K562 (cell line): ENCODE measurements at regions not wholly inside any gene's neighbourhood (a gene's known extent, or its start where the extent isn't known, plus 50 kb on each side); places are given as distances from the start of the nearest gene placed in this dataset.

Experiments
- ATAC-seq: fragments of 200-7000 bp; cut with Tn5 transposase; 3 replicates; pipeline ENCODE4 v1.9.1; 2020; ENCODE audit warnings: moderate library complexity
- BruUV-seq: library from RNA; stranded (reverse); fragments of 400-500 nt; replicated peaks from 2 replicates; lab custom pipeline; 2021; lab: Mats Ljungman, UMichigan
- CTCF ChIA-PET: fragments of 300-600 bp; formaldehyde crosslinking; extraction: SDS; loops from one replicate; lab custom pipeline; 2021; ENCODE audit warnings: low intra/inter-chr PET ratio; lab: Yijun Ruan, JAX
- POLR2A ChIA-PET: fragments of 300-600, 350-650 bp; sonication (Branson Sonifier 250); formaldehyde crosslinking; extraction: SDS; loops from one replicate; lab custom pipeline; 2021; ENCODE audit warnings: antibody characterized with exemption, inconsistent platforms; lab: Yijun Ruan, JAX
- DNase-seq, 4 experiments: peaks; one replicate each; pipeline versions ENCODE4 v3.0.0 to v3.0.0-alpha.2; 2011 to 2018; ENCODE audit warnings: low spot score in 3 of 4, mixed read lengths in 3 of 4; ENCODE audit errors: extremely low read depth in 1 of 4
- FAIRE-seq: peaks from 2 replicates; lab custom pipeline; 2011; peaks lifted over from hg19 to GRCh38; lab: Jason Lieb, UNC
- H2AFZ ChIP-seq: 2 replicates; pipeline ENCODE4 v1.6.0; 2011; ENCODE audit warnings: low read depth, low read length, control low read depth, inconsistent platforms
- H3K27ac ChIP-seq: fragments of 200-600 bp; 3 replicates; pipeline ENCODE4 v1.8.0; 2011; ENCODE audit warnings: low read depth, mild to moderate bottlenecking, control low read depth, inconsistent platforms, low read length, moderate library complexity, mixed read lengths; ENCODE audit errors: extremely low read depth
- H3K27me3 ChIP-seq, 2 experiments: fragments of 300-600 bp in 1 of 2; 2 replicates in 1 of 2; 3 replicates in 1 of 2; pipeline versions ENCODE4 v1.6.0 to v1.8.0; 2011; ENCODE audit warnings: inconsistent platforms in 2 of 2, low read length in 2 of 2, mild to moderate bottlenecking in 1 of 2, mixed read lengths in 1 of 2, moderate library complexity in 1 of 2; ENCODE audit not compliant: control insufficient read depth in 2 of 2, insufficient read depth in 2 of 2
- H3K36me3 ChIP-seq: fragments of 300-600 bp; 3 replicates; pipeline ENCODE4 v1.8.0; 2011; ENCODE audit warnings: mild to moderate bottlenecking, low read length, inconsistent platforms; ENCODE audit not compliant: control insufficient read depth, insufficient read depth
- H3K4me1 ChIP-seq, 2 experiments: fragments of 200-600 bp in 1 of 2; replicated peaks in 1 of 2; 2 replicates in 1 of 2; 3 replicates in 1 of 2; pipeline versions ENCODE4 v1.5.1 to v1.8.0; 2011; ENCODE audit warnings: inconsistent platforms in 2 of 2, low read length in 2 of 2, mild to moderate bottlenecking in 1 of 2, mixed read lengths in 1 of 2, moderate library complexity in 1 of 2; ENCODE audit not compliant: control insufficient read depth in 2 of 2, insufficient read depth in 2 of 2
- H3K4me2 ChIP-seq: 2 replicates; pipeline ENCODE4 v1.6.1; 2011; ENCODE audit warnings: low read length, control low read depth, inconsistent platforms, mixed read lengths; ENCODE audit not compliant: insufficient read depth
- H3K4me3 ChIP-seq: fragments of 200-600 bp; sonication (generic), shearing (Covaris generic); 2 replicates; pipeline ENCODE4 v1.5.1; 2016; ENCODE audit warnings: control low read depth, inconsistent platforms
- H3K79me2 ChIP-seq: fragments of 200-600 bp; 3 replicates; pipeline ENCODE4 v1.8.0; 2011; ENCODE audit warnings: low read length, inconsistent platforms; ENCODE audit not compliant: control insufficient read depth, insufficient read depth
- H3K9ac ChIP-seq, 2 experiments: 2 replicates each; pipeline versions ENCODE4 v1.6.0 to v1.6.1; 2011; ENCODE audit warnings: low read depth in 2 of 2, low read length in 2 of 2, control low read depth in 1 of 2, inconsistent platforms in 1 of 2, mild to moderate bottlenecking in 1 of 2, mixed read lengths in 1 of 2; ENCODE audit not compliant: insufficient read depth in 1 of 2
- H3K9me1 ChIP-seq: one replicate; pipeline ENCODE4 v1.6.0; 2011; ENCODE audit warnings: inconsistent platforms, mild to moderate bottlenecking, low read length, moderate library complexity; ENCODE audit not compliant: control insufficient read depth, insufficient read depth
- H3K9me3 ChIP-seq: replicated peaks from 2 replicates; pipeline ENCODE4 v1.5.1; 2011; ENCODE audit warnings: low read depth, low read length, inconsistent platforms; ENCODE audit not compliant: control insufficient read depth, insufficient read depth
- H4K20me1 ChIP-seq: replicated peaks from 2 replicates; pipeline ENCODE4 v1.6.1; 2011; ENCODE audit warnings: low read length, inconsistent platforms, mixed read lengths; ENCODE audit not compliant: control insufficient read depth, insufficient read depth
- ASH1L ChIP-seq: fragments of 450-650 bp; IDR thresholded peaks from 2 replicates; pipeline ENCODE4 v1.6.1; 2018; ENCODE audit warnings: borderline replicate concordance, mild to moderate bottlenecking, low read depth; ENCODE audit not compliant: partially characterized antibody
- BCOR ChIP-seq: fragments of 450-650 bp; IDR thresholded peaks from 2 replicates; pipeline ENCODE4 v1.6.1; 2016
- CBX5 ChIP-seq: IDR thresholded peaks from 2 replicates; pipeline ENCODE4 v1.6.1; 2014; ENCODE audit warnings: low read depth, borderline replicate concordance
- DACH1 ChIP-seq: fragments of 450-650 bp; IDR thresholded peaks from 2 replicates; pipeline ENCODE4 v1.6.1; 2018; ENCODE audit not compliant: partially characterized antibody
- E4F1 ChIP-seq: fragments of 250-450 bp; sonication (Bioruptor Pico); IDR thresholded peaks from 2 replicates; pipeline ENCODE4 v1.5.0; 2021; ENCODE audit warnings: mild to moderate bottlenecking, borderline replicate concordance
- ESRRA ChIP-seq: fragments of 450-650 bp; IDR thresholded peaks from 2 replicates; pipeline ENCODE4 v1.6.1; 2014; ENCODE audit warnings: low read depth, mild to moderate bottlenecking, moderate library complexity, borderline replicate concordance
- ETV1 ChIP-seq: fragments of 450-650 bp; conservative IDR thresholded peaks from 2 replicates; pipeline ENCODE4 v1.6.1; 2016; ENCODE audit warnings: missing genetic modification characterization, control low read depth, low read depth, missing compliant biosample characterization
- EWSR1 ChIP-seq: fragments of 450-650 bp; IDR thresholded peaks from 2 replicates; pipeline ENCODE4 v1.6.1; 2018; ENCODE audit warnings: borderline replicate concordance, mild to moderate bottlenecking, low read depth, moderate library complexity; ENCODE audit not compliant: partially characterized antibody
- FOXK1 ChIP-seq: sonication (generic); formaldehyde crosslinking; IDR thresholded peaks from 2 replicates; pipeline ENCODE4 v1.8.0; 2022; ENCODE audit warnings: missing genetic modification reagents, mild to moderate bottlenecking, borderline replicate concordance
- HMG20B ChIP-seq: fragments of 250-450 bp; sonication (Bioruptor Pico); IDR thresholded peaks from 2 replicates; pipeline ENCODE4 v1.5.0; 2021; ENCODE audit warnings: mild to moderate bottlenecking
- HSF4 ChIP-seq: fragments of 250-450 bp; sonication (Bioruptor Pico); IDR thresholded peaks from 2 replicates; pipeline ENCODE4 v2.1.2; 2022; ENCODE audit warnings: mild to moderate bottlenecking, moderate library complexity, borderline replicate concordance
- IFI16 ChIP-seq: fragments of 250-450 bp; sonication (Bioruptor Pico); IDR thresholded peaks from 2 replicates; pipeline ENCODE4 v2.1.2; 2022; ENCODE audit warnings: mild to moderate bottlenecking, inconsistent platforms
- NCOA4 ChIP-seq: fragments of 450-650 bp; IDR thresholded peaks from 2 replicates; pipeline ENCODE4 v1.6.1; 2018; ENCODE audit warnings: mild to moderate bottlenecking; ENCODE audit not compliant: partially characterized antibody
- RBBP5 ChIP-seq: fragments of 200-600 bp; sonication (generic); IDR thresholded peaks from 2 replicates; pipeline ENCODE4 v1.6.1; 2012; ENCODE audit warnings: borderline replicate concordance, mild to moderate bottlenecking, low read length, control low read depth, inconsistent platforms; ENCODE audit not compliant: insufficient read depth, poor library complexity, severe bottlenecking
- RFX1 ChIP-seq: fragments of 450-650 bp; IDR thresholded peaks from 2 replicates; pipeline ENCODE4 v1.6.1; 2016; ENCODE audit warnings: mild to moderate bottlenecking, moderate library complexity
- SNRNP70 ChIP-seq: fragments of 200-400 bp; formaldehyde crosslinking; optimal IDR thresholded peaks from 2 replicates; pipeline ENCODE3; 2017; ENCODE audit warnings: low read depth, low read length
- SP2 ChIP-seq: IDR thresholded peaks from 2 replicates; pipeline ENCODE4 v1.6.1; 2011; ENCODE audit warnings: mild to moderate bottlenecking, low read depth, low read length, moderate library complexity; ENCODE audit not compliant: poor library complexity, severe bottlenecking; ENCODE audit errors: extremely low read depth
- XRCC5 ChIP-seq: fragments of 200-400 bp; formaldehyde crosslinking; IDR thresholded peaks from 2 replicates; pipeline ENCODE4 v1.6.1; 2017; ENCODE audit warnings: low read depth, mild to moderate bottlenecking, low read length
- ZNF551 ChIP-seq: fragments of 250-450 bp; sonication (Bioruptor Pico); IDR thresholded peaks from 2 replicates; pipeline ENCODE4 v1.5.0; 2021; ENCODE audit warnings: mild to moderate bottlenecking, moderate library complexity
- WGBS: fragments of 100-300 bp; shearing (Covaris generic); methylation state at CpG from one replicate; pipeline ENCODE4 v1.1.6; 2016; ENCODE audit warnings: low coverage, mixed read lengths; ENCODE audit not compliant: insufficient coverage; ENCODE audit errors: missing lambda C conversion rate; 5-methylcytosine and 5-hydroxymethylcytosine counted together
- in situ Hi-C: fragments of 300-500 bp; cut with MboI; formaldehyde crosslinking; loops from 4 replicates; pipeline ENCODE4 v1.15.0; 2018; ENCODE audit warnings: inconsistent platforms, mixed read lengths
- intact Hi-C: fragments of 100-400 bp; cut with micrococcal nuclease; formaldehyde crosslinking; loops from 2 replicates; pipeline ENCODE4 v1.14.2; 2022

GRCh38 chr12:88409257-88409656 lies 171.0 kb downstream of the KITLG start:
- no peaks in the 10 kb centered on the region for H3K9me1 ChIP-seq
- no peak overlapping the region for H3K9ac ChIP-seq
- ChIA-PET POLR2A (interaction anchor here (1.3 kb wide), 1 partner anchor 13 kb away, joined by 3 read pairs; no protein-coding TSS in a partner anchor), CTCF (no interaction called here)
- ATAC-seq (no peak), DNase-seq (no peak), FAIRE-seq (no peak)
- H3K36me3 ChIP-seq, result no peaks in the 10 kb centered on the region
- in situ Hi-C loops, result no loop called here
- BruUV-seq, result no TSS peak
- no peak overlapping the region for H2AFZ ChIP-seq
- H3K4me3 ChIP-seq, result no peak overlapping the region
- 3% methylated on average over 3 of the region's 3 CpGs for WGBS
- H3K79me2 ChIP-seq, result no peaks in the 10 kb centered on the region
- TF ChIP-seq ETV1 (no peak), HMG20B (CRISPR knock-in tag) (no peak), FOXK1 (CRISPR knock-in tag) (no peak), NCOA4 (no peak), ASH1L (no peak), RFX1 (no peak), XRCC5 (no peak), ZNF551 (no peak), DACH1 (no peak), CBX5 (no peak), SP2 (no peak), ESRRA (no peak), SNRNP70 (no peak), E4F1 (CRISPR knock-in tag) (no peak), BCOR (no peak), RBBP5 (no peak), IFI16 (CRISPR knock-in tag) (no peak), HSF4 (CRISPR knock-in tag) (no peak), EWSR1 (no peak)
- no peaks in the 10 kb centered on the region for H4K20me1 ChIP-seq
- H3K27me3 ChIP-seq, result no peaks in the 10 kb centered on the region
- no peaks in the 10 kb centered on the region for H3K9me3 ChIP-seq
- no peak overlapping the region for H3K27ac ChIP-seq
- H3K4me1 ChIP-seq, result no peaks in the 10 kb centered on the region
- intact Hi-C loops, result no loop called here
- no peak overlapping the region for H3K4me2 ChIP-seq
